Neural progenitor cell (in vitro differentiated cells): ENCODE measurements at regions not wholly inside any gene's neighbourhood (a gene's known extent, or its start where the extent isn't known, plus 50 kb on each side); places are given as distances from the start of the nearest gene placed in this dataset.

Source experiments
- DNase-seq: peaks from one replicate; pipeline ENCODE4 v3.0.0-alpha.2; 2016; ENCODE audit warnings: low spot score
- H2AFZ ChIP-seq: fragments of 200-600 bp; sonication (generic); replicated peaks from 2 replicates; pipeline ENCODE4 v1.6.1; 2016; ENCODE audit warnings: antibody characterized with exemption
- H3F3A ChIP-seq: fragments of 200-600 bp; sonication (generic); 2 replicates; pipeline ENCODE4 v1.6.1; 2016; ENCODE audit warnings: antibody characterized with exemption, low read depth
- H3K27ac ChIP-seq: fragments of 200-600 bp; sonication (generic); 2 replicates; pipeline ENCODE4 v1.5.1; 2016; ENCODE audit warnings: mild to moderate bottlenecking
- H3K27me3 ChIP-seq: fragments of 200-600 bp; sonication (generic); 2 replicates; pipeline ENCODE4 v1.6.1; 2016; ENCODE audit warnings: mild to moderate bottlenecking, moderate library complexity
- H3K36me3 ChIP-seq: fragments of 200-600 bp; sonication (generic); 2 replicates; pipeline ENCODE4 v1.5.1; 2016
- H3K4me1 ChIP-seq: fragments of 200-600 bp; sonication (generic); 2 replicates; pipeline ENCODE4 v1.6.1; 2016; ENCODE audit warnings: mixed run types
- H3K4me2 ChIP-seq: fragments of 200-600 bp; sonication (generic); 2 replicates; pipeline ENCODE4 v1.6.1; 2016
- H3K4me3 ChIP-seq: fragments of 200-600 bp; sonication (generic); 2 replicates; pipeline ENCODE4 v1.5.1; 2016
- H3K79me2 ChIP-seq: fragments of 200-600 bp; sonication (generic); 2 replicates; pipeline ENCODE4 v1.6.1; 2016; ENCODE audit warnings: low read depth
- H3K9ac ChIP-seq: fragments of 200-600 bp; sonication (generic); 2 replicates; pipeline ENCODE4 v1.6.1; 2016
- H3K9me3 ChIP-seq: fragments of 200-600 bp; sonication (generic); 2 replicates; pipeline ENCODE4 v1.5.1; 2016; ENCODE audit warnings: low read depth
- H4K20me1 ChIP-seq: fragments of 200-600 bp; sonication (generic); 2 replicates; pipeline ENCODE4 v1.6.1; 2016; ENCODE audit warnings: low read depth
- H3K27ac Mint-ChIP-seq: 3 replicates; pipeline ENCODE4 v1.8.0; 2021; ENCODE audit warnings: mixed read lengths
- H3K27me3 Mint-ChIP-seq: 2 replicates; pipeline ENCODE4 v1.8.0; 2022; ENCODE audit warnings: low read depth, mild to moderate bottlenecking, inconsistent platforms, moderate library complexity, mixed read lengths; ENCODE audit not compliant: insufficient read depth
- H3K36me3 Mint-ChIP-seq: 3 replicates; pipeline ENCODE4 v1.8.0; 2021; ENCODE audit warnings: mixed read lengths
- H3K4me1 Mint-ChIP-seq: 3 replicates; pipeline ENCODE4 v1.8.0; 2021; ENCODE audit warnings: mixed read lengths
- H3K4me3 Mint-ChIP-seq: 3 replicates; pipeline ENCODE4 v1.8.0; 2021; ENCODE audit warnings: mild to moderate bottlenecking, moderate library complexity, mixed read lengths
- H3K9me3 Mint-ChIP-seq: 3 replicates; pipeline ENCODE4 v1.8.0; 2020; ENCODE audit warnings: mixed read lengths
- CTCF ChIP-seq: fragments of 200-600 bp; sonication (generic); IDR thresholded peaks from 2 replicates; pipeline ENCODE4 v1.5.1; 2017; ENCODE audit warnings: antibody characterized with exemption, mild to moderate bottlenecking
- EZH2 ChIP-seq: fragments of 200-600 bp; sonication (generic); IDR thresholded peaks from 2 replicates; pipeline ENCODE4 v1.6.1; 2017; ENCODE audit warnings: antibody characterized with exemption, mild to moderate bottlenecking, moderate library complexity
- EZH2phosphoT487 ChIP-seq: fragments of 200-600 bp; sonication (generic); IDR thresholded peaks from 2 replicates; pipeline ENCODE4 v1.6.1; 2017; ENCODE audit warnings: antibody characterized with exemption

GRCh38 chrX:74180716-74181115 is 123.3 kb upstream of the ZCCHC13 start:
- peaks cover 4% of the 10 kb centered on the region for H3K4me1 ChIP-seq
- TF ChIP-seq CTCF (no peak), EZH2 (no peak), EZH2phosphoT487 (no peak)
- Mint-ChIP-seq H3K27ac (no peak overlapping the region), H3K27me3 (peaks cover 3% of the 10 kb centered on the region), H3K4me3 (no peak overlapping the region), H3K9me3 (no peaks in the 10 kb centered on the region), H3K36me3 (no peaks in the 10 kb centered on the region), H3K4me1 (peaks cover 16% of the 10 kb centered on the region)
- no peaks in the 10 kb centered on the region for H3K9me3 ChIP-seq
- no peaks in the 10 kb centered on the region for H3F3A ChIP-seq
- H3K27me3 ChIP-seq = no peaks in the 10 kb centered on the region
- H3K27ac ChIP-seq = no peak overlapping the region
- no peak overlapping the region for H3K9ac ChIP-seq
- no peak overlapping the region for H3K4me2 ChIP-seq
- H3K36me3 ChIP-seq = no peaks in the 10 kb centered on the region
- no peak overlapping the region for H2AFZ ChIP-seq
- DNase-seq = no peak
- no peaks in the 10 kb centered on the region for H3K79me2 ChIP-seq
- H4K20me1 ChIP-seq = no peaks in the 10 kb centered on the region
- no peak overlapping the region for H3K4me3 ChIP-seq

- Histone ChIP-seq H3K27ac (no peak overlapping the region), H3K36me3 (no peaks in the 10 kb centered on the region), H3K9ac (no peak overlapping the region), H2AFZ (no peak overlapping the region), H3K4me1 (peaks cover 4% of the 10 kb centered on the region), H3K9me3 (peaks cover 5% of the 10 kb centered on the region), H3K4me3 (no peak overlapping the region), H3K27me3 (no peaks in the 10 kb centered on the region), H3K79me2 (no peaks in the 10 kb centered on the region), H4K20me1 (no peaks in the 10 kb centered on the region), H3F3A (no peaks in the 10 kb centered on the region), H3K4me2 (no peak overlapping the region)
- no peaks in the 10 kb centered on the region for H3K27me3 Mint-ChIP-seq
- no peak for TF ChIP-seq EZH2
- TF ChIP-seq EZH2phosphoT487 = no peak
- TF ChIP-seq CTCF = no peak
- H3K4me1 Mint-ChIP-seq = peaks cover 16% of the 10 kb centered on the region
- no peaks in the 10 kb centered on the region for H3K36me3 Mint-ChIP-seq
- no peak overlapping the region for H3K27ac Mint-ChIP-seq
- no peaks in the 10 kb centered on the region for H3K9me3 Mint-ChIP-seq
- H3K4me3 Mint-ChIP-seq = no peak overlapping the region
- no peak for DNase-seq
These were observed 124.0 kb upstream of the ZCCHC13 start for GRCh38 chrX:74179990-74180389.

GRCh38 chrX:74179499-74179898 is 124.5 kb upstream of the ZCCHC13 start:
- Histone ChIP-seq H3K4me3 (no peak overlapping the region), H3F3A (no peaks in the 10 kb centered on the region), H3K9ac (no peak overlapping the region), H4K20me1 (no peaks in the 10 kb centered on the region), H3K79me2 (no peaks in the 10 kb centered on the region), H3K36me3 (no peaks in the 10 kb centered on the region), H3K4me1 (peaks cover 4% of the 10 kb centered on the region), H3K4me2 (no peak overlapping the region), H2AFZ (no peak overlapping the region), H3K27ac (no peak overlapping the region), H3K9me3 (peaks cover 9% of the 10 kb centered on the region), H3K27me3 (no peaks in the 10 kb centered on the region)
- Mint-ChIP-seq H3K36me3 (no peaks in the 10 kb centered on the region), H3K27me3 (no peaks in the 10 kb centered on the region), H3K4me3 (no peak overlapping the region), H3K27ac (no peak overlapping the region), H3K9me3 (no peaks in the 10 kb centered on the region), H3K4me1 (peaks cover 16% of the 10 kb centered on the region)
- TF ChIP-seq EZH2 = no peak
- no peak for TF ChIP-seq EZH2phosphoT487
- TF ChIP-seq CTCF = no peak
- no peak for DNase-seq

GRCh38 chrX:74179071-74179470 is 124.9 kb upstream of the ZCCHC13 start:
- no peak for DNase-seq
- H3K4me3 ChIP-seq = no peak overlapping the region
- H3K27ac ChIP-seq = no peak overlapping the region
- H3K36me3 ChIP-seq = no peaks in the 10 kb centered on the region
- no peak overlapping the region for H3K4me2 ChIP-seq
- no peaks in the 10 kb centered on the region for H3K27me3 ChIP-seq
- H3K9ac ChIP-seq = no peak overlapping the region
- no peak for TF ChIP-seq EZH2phosphoT487
- no peak for TF ChIP-seq CTCF
- no peak for TF ChIP-seq EZH2
- no peaks in the 10 kb centered on the region for H4K20me1 ChIP-seq
- Mint-ChIP-seq H3K27ac (no peak overlapping the region), H3K4me3 (no peak overlapping the region), H3K36me3 (no peaks in the 10 kb centered on the region), H3K27me3 (no peaks in the 10 kb centered on the region), H3K9me3 (no peaks in the 10 kb centered on the region), H3K4me1 (peaks cover 16% of the 10 kb centered on the region)
- no peaks in the 10 kb centered on the region for H3K79me2 ChIP-seq
- H3F3A ChIP-seq = no peaks in the 10 kb centered on the region
- H3K9me3 ChIP-seq = peaks cover 12% of the 10 kb centered on the region
- no peak overlapping the region for H2AFZ ChIP-seq
- H3K4me1 ChIP-seq = peaks cover 4% of the 10 kb centered on the region
